Effector memory CD4-positive, alpha-beta T cell (primary cell): ENCODE measurements at regions not wholly inside any gene's neighbourhood (a gene's known extent, or its start where the extent isn't known, plus 50 kb on each side); places are given as distances from the start of the nearest gene placed in this dataset.

Experiments used
- DNase-seq, 3 donors: peaks; one replicate each; pipeline ENCODE4 v3.0.0-alpha.2; 2020
- H3K27ac ChIP-seq: 2 replicates; pipeline ENCODE4 v1.7.0; 2013; ENCODE audit warnings: mild to moderate bottlenecking, low read length, moderate library complexity; ENCODE audit not compliant: insufficient read depth, poor library complexity, severe bottlenecking
- H3K27me3 ChIP-seq: replicated peaks from 2 replicates; pipeline ENCODE4 v1.7.0; 2013; ENCODE audit warnings: mild to moderate bottlenecking, low read length; ENCODE audit not compliant: insufficient read depth, control insufficient read depth, poor library complexity, severe bottlenecking
- H3K36me3 ChIP-seq: 2 replicates; pipeline ENCODE4 v1.7.0; 2013; ENCODE audit warnings: mild to moderate bottlenecking, low read length, moderate library complexity; ENCODE audit not compliant: control insufficient read depth, insufficient read depth
- H3K4me1 ChIP-seq: 2 replicates; pipeline ENCODE4 v1.7.0; 2013; ENCODE audit warnings: low read length, mild to moderate bottlenecking; ENCODE audit not compliant: control insufficient read depth, insufficient read depth, poor library complexity, severe bottlenecking
- H3K4me3 ChIP-seq: 2 replicates; pipeline ENCODE4 v1.7.0; 2013; ENCODE audit warnings: low read length, low read depth, mild to moderate bottlenecking; ENCODE audit not compliant: insufficient read depth, poor library complexity, severe bottlenecking
- H3K9me3 ChIP-seq: 2 replicates; pipeline ENCODE4 v1.7.0; 2013; ENCODE audit warnings: mild to moderate bottlenecking, low read length, moderate library complexity; ENCODE audit not compliant: control insufficient read depth

- H3K27me3 ChIP-seq: no peaks in the 10 kb centered on the region
- H3K27ac ChIP-seq: no peak overlapping the region
- H3K36me3 ChIP-seq: no peaks in the 10 kb centered on the region
- H3K4me3 ChIP-seq: no peak overlapping the region
- H3K9me3 ChIP-seq: no peaks in the 10 kb centered on the region
- H3K4me1 ChIP-seq: no peaks in the 10 kb centered on the region
- DNase-seq: no peak
Observed at GRCh38 chr7:85850381-85850780, 663.5 kb upstream of the SEMA3D start.

GRCh38 chr7:85840554-85840953 lies 653.7 kb upstream of the SEMA3D start:
- no peak for DNase-seq
- Histone ChIP-seq H3K9me3 (peaks cover 3% of the 10 kb centered on the region), H3K27ac (no peak overlapping the region), H3K4me1 (no peaks in the 10 kb centered on the region), H3K27me3 (no peaks in the 10 kb centered on the region), H3K36me3 (no peaks in the 10 kb centered on the region), H3K4me3 (no peak overlapping the region)

- no peaks in the 10 kb centered on the region for H3K4me1 ChIP-seq
- H3K4me3 ChIP-seq: no peak overlapping the region
- H3K36me3 ChIP-seq: no peaks in the 10 kb centered on the region
- no peak overlapping the region for H3K27ac ChIP-seq
- no peak for DNase-seq
- no peaks in the 10 kb centered on the region for H3K9me3 ChIP-seq
- H3K27me3 ChIP-seq: no peaks in the 10 kb centered on the region
Observed at GRCh38 chr7:85833066-85833465, 646.2 kb upstream of the SEMA3D start.

GRCh38 chr7:85830982-85831381 lies 644.1 kb upstream of the SEMA3D start:
- H3K9me3 ChIP-seq: no peaks in the 10 kb centered on the region
- no peak overlapping the region for H3K4me3 ChIP-seq
- H3K27me3 ChIP-seq: no peaks in the 10 kb centered on the region
- no peak for DNase-seq
- no peak overlapping the region for H3K27ac ChIP-seq
- H3K4me1 ChIP-seq: no peaks in the 10 kb centered on the region
- H3K36me3 ChIP-seq: no peaks in the 10 kb centered on the region

- Histone ChIP-seq H3K27ac (no peak overlapping the region), H3K9me3 (no peaks in the 10 kb centered on the region), H3K27me3 (no peaks in the 10 kb centered on the region), H3K4me3 (no peak overlapping the region), H3K36me3 (no peaks in the 10 kb centered on the region), H3K4me1 (no peaks in the 10 kb centered on the region)
- DNase-seq: no peak
Observed at GRCh38 chr7:85829817-85830432, 643.1 kb upstream of the SEMA3D start.

- no peak overlapping the region for H3K4me3 ChIP-seq
- no peak overlapping the region for H3K27ac ChIP-seq
- no peaks in the 10 kb centered on the region for H3K9me3 ChIP-seq
- H3K27me3 ChIP-seq: no peaks in the 10 kb centered on the region
- no peaks in the 10 kb centered on the region for H3K4me1 ChIP-seq
- DNase-seq: no peak
- no peaks in the 10 kb centered on the region for H3K36me3 ChIP-seq
Observed at GRCh38 chr7:85829176-85829575, 642.3 kb upstream of the SEMA3D start.

- DNase-seq: no peak
- no peaks in the 10 kb centered on the region for H3K9me3 ChIP-seq
- no peaks in the 10 kb centered on the region for H3K4me1 ChIP-seq
- no peaks in the 10 kb centered on the region for H3K27me3 ChIP-seq
- H3K4me3 ChIP-seq: no peak overlapping the region
- H3K36me3 ChIP-seq: no peaks in the 10 kb centered on the region
- no peak overlapping the region for H3K27ac ChIP-seq
Observed at GRCh38 chr7:85828614-85829013, 641.8 kb upstream of the SEMA3D start.

GRCh38 chr7:85823396-85824080 lies 636.7 kb upstream of the SEMA3D start:
- H3K27ac ChIP-seq: no peak overlapping the region

GRCh38 chr7:85821926-85822325 lies 635.1 kb upstream of the SEMA3D start:
- no peaks in the 10 kb centered on the region for H3K36me3 ChIP-seq
- no peaks in the 10 kb centered on the region for H3K4me1 ChIP-seq
- no peaks in the 10 kb centered on the region for H3K27me3 ChIP-seq
- DNase-seq: no peak
- no peak overlapping the region for H3K27ac ChIP-seq
- H3K9me3 ChIP-seq: no peaks in the 10 kb centered on the region
- H3K4me3 ChIP-seq: no peak overlapping the region

More at GRCh38 chr7:85823396-85824080, 636.7 kb upstream of the SEMA3D start:
- no peaks in the 10 kb centered on the region for H3K9me3 ChIP-seq
- no peak overlapping the region for H3K4me3 ChIP-seq
- H3K27me3 ChIP-seq: no peaks in the 10 kb centered on the region
- H3K4me1 ChIP-seq: no peaks in the 10 kb centered on the region
- no peaks in the 10 kb centered on the region for H3K36me3 ChIP-seq
- DNase-seq: no peak

- Histone ChIP-seq H3K9me3 (no peaks in the 10 kb centered on the region), H3K4me1 (no peaks in the 10 kb centered on the region), H3K36me3 (no peaks in the 10 kb centered on the region), H3K27ac (no peak overlapping the region), H3K27me3 (no peaks in the 10 kb centered on the region), H3K4me3 (no peak overlapping the region)
- DNase-seq: no peak
Observed at GRCh38 chr7:85820702-85821443, 634.0 kb upstream of the SEMA3D start.
